ENCODE measurements at regions not wholly inside any gene's neighbourhood (a gene's known extent, or its start where the extent isn't known, plus 50 kb on each side); places are given as distances from the start of the nearest gene placed in this dataset.

DNA sequence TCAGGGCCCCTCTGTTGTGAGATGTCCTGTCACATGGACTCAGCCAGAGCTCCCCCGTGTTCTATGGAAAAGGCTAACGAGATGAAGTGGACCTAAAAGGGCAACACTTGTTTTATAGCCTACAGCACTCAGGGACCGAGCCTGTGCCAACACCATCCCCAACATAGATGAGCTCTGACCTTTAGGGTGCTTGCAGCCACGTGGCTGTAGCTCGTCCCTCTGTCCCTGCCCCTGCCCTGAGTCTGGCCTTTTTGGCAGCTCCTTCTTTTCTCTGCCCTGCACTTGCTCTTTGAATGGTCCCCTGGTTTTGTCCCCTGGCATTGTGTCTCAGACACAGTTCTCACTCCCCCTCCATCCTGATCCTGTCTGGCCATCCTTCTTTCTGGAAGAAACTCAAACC lies 81.2 kb upstream of the GDF10 start:
- Histone ChIP-seq H3K27ac (no peak overlapping the region), H3K9me3 (ENCODE audit: insufficient read depth, low read depth) (no peaks in the 10 kb centered on the region), H3K4me3 (no peak overlapping the region), H4K20me1 (ENCODE audit: insufficient read depth) (no peaks in the 10 kb centered on the region), H2AFZ (no peak overlapping the region), H3K27me3 (ENCODE audit: insufficient read depth, low read depth) (no peaks in the 10 kb centered on the region), H3K4me1 (replicated peaks; ENCODE audit: insufficient read depth) (peaks cover 10% of the 10 kb centered on the region), H3K79me2 (ENCODE audit: low read depth) (no peaks in the 10 kb centered on the region), H3K4me2 (no peak overlapping the region), H3K36me3 (ENCODE audit: low read depth) (no peaks in the 10 kb centered on the region), H3K9me2 (ENCODE audit: insufficient read depth) (no peaks in the 10 kb centered on the region), H3F3A (ENCODE audit: insufficient read depth, low read depth) (no peaks in the 10 kb centered on the region)
- TF ChIP-seq CTCF (conservative IDR thresholded peaks at IDR 0.05), result no peak
- ChIA-PET POLR2A (ENCODE audit: unreplicated experiment) (no interaction called here), CTCF (no interaction called here)
- intact Hi-C loops (cut with micrococcal nuclease; ENCODE audit: unreplicated experiment), result no loop called here
- BruUV-seq (replicated peaks), result no TSS peak
- no peak for DNase-seq

- ChIA-PET POLR2A (ENCODE audit: unreplicated experiment) (no interaction called here), CTCF (no interaction called here)
- Histone ChIP-seq H3K4me1 (replicated peaks; ENCODE audit: insufficient read depth) (no peaks in the 10 kb centered on the region), H3K36me3 (ENCODE audit: low read depth) (no peaks in the 10 kb centered on the region), H3K9me3 (ENCODE audit: insufficient read depth, low read depth) (no peaks in the 10 kb centered on the region), H3F3A (ENCODE audit: insufficient read depth, low read depth) (no peaks in the 10 kb centered on the region), H3K79me2 (ENCODE audit: low read depth) (no peaks in the 10 kb centered on the region), H2AFZ (no peak overlapping the region), H3K9me2 (ENCODE audit: insufficient read depth) (no peaks in the 10 kb centered on the region), H3K27ac (no peak overlapping the region), H3K4me2 (no peak overlapping the region), H3K4me3 (no peak overlapping the region), H3K27me3 (ENCODE audit: insufficient read depth, low read depth) (no peaks in the 10 kb centered on the region), H4K20me1 (ENCODE audit: insufficient read depth) (no peaks in the 10 kb centered on the region)
- no peak for DNase-seq
- no peak for TF ChIP-seq EZH2 (IDR thresholded peaks at IDR 0.05; ENCODE audit: low read depth)
- TF ChIP-seq CTCF (conservative IDR thresholded peaks at IDR 0.05), result no peak
- intact Hi-C loops (cut with micrococcal nuclease; ENCODE audit: unreplicated experiment), result no loop called here
- BruUV-seq (replicated peaks), result no TSS peak
Measured at GRCh38 chr10:47222461-47222860, 77.5 kb upstream of the GDF10 start.

DNA sequence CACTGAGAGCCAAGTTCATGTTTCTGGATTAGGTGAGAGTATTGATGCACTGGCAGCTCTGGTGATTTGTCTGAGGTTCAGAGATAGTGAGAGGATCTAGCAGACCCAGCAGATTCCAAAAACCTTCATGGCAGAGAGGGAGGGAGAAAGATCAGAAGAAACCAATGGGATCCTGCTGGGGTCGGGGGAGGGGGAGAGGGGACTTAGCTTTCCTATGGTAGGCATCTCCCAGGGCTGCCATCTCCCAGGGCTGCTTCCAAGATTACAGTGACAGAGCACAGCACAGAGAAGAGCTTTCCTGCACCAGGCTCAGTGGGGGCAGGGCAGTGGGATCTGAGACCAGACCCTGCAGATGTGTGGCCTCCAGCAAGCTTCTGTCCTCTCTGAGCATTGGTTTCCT lies 76.8 kb upstream of the GDF10 start:
- Histone ChIP-seq H3K9me2 (ENCODE audit: insufficient read depth) (no peaks in the 10 kb centered on the region), H3K4me2 (no peak overlapping the region), H3K4me1 (replicated peaks; ENCODE audit: insufficient read depth) (no peaks in the 10 kb centered on the region), H3K27me3 (ENCODE audit: insufficient read depth, low read depth) (no peaks in the 10 kb centered on the region), H3K4me3 (no peak overlapping the region), H3F3A (ENCODE audit: insufficient read depth, low read depth) (no peaks in the 10 kb centered on the region), H4K20me1 (ENCODE audit: insufficient read depth) (no peaks in the 10 kb centered on the region), H3K36me3 (ENCODE audit: low read depth) (no peaks in the 10 kb centered on the region), H3K9me3 (ENCODE audit: insufficient read depth, low read depth) (no peaks in the 10 kb centered on the region), H3K27ac (no peak overlapping the region), H3K79me2 (ENCODE audit: low read depth) (no peaks in the 10 kb centered on the region), H2AFZ (no peak overlapping the region)
- intact Hi-C loops (cut with micrococcal nuclease; ENCODE audit: unreplicated experiment), result no loop called here
- ChIA-PET CTCF (no interaction called here), POLR2A (ENCODE audit: unreplicated experiment) (interaction anchor here (0.6 kb wide), 1 partner anchor 185 kb away, joined by 3 read pairs; no protein-coding TSS in a partner anchor)
- TF ChIP-seq CTCF (conservative IDR thresholded peaks at IDR 0.05), result no peak
- no peak for TF ChIP-seq EZH2 (IDR thresholded peaks at IDR 0.05; ENCODE audit: low read depth)
- no TSS peak for BruUV-seq (replicated peaks)
- DNase-seq, result no peak
